GM19438 (cell line): ENCODE measurements at regions not wholly inside any gene's neighbourhood (a gene's known extent, or its start where the extent isn't known, plus 50 kb on each side); places are given as distances from the start of the nearest gene placed in this dataset.

ENCODE experiments used
- ATAC-seq: cut with Tn5 transposase; IDR thresholded peaks from one replicate; pipeline ENCODE4 v1.9.1; 2021; ENCODE audit warnings: low read depth; ENCODE audit not compliant: unreplicated experiment

DNA sequence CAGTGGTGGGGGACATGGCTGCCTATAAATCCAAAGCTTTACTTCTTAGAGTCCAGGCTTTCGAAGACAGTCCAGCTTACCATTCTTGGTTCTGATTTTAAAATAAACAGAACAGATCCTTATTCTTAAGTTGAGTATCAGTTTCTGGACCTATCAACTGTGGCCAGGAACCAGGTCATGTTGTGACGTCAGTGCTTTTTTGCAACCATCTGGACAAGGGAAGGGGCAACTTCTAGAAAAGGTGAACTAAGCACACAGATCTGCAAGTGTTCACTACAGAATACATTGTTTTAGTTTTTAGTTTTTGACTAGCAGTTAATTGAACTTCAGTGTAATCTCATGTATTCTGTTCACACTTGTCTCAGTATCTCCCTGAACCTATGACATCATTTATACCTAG lies 326.0 kb upstream of the MGAT5 start:
- no peak for ATAC-seq

DNA sequence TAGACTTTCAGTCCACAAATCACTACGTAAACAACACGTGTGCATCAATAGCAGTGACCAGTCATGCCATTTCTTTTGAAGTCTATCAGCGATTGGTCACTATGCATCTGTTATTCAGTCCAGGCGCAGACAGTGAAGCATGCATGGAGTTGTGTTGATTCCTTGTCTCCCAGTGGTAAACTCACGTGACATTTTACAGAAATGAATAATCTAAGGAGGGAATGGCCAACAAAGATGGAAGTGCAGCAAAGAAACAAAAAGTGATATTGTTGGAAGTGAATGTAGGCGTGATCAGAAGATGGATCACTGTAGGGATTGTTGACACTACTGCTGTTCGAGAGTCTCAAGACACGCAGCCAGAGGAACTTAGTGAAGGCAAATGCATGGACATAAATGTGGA lies 317.8 kb upstream of the MGAT5 start:
- no peak for ATAC-seq

DNA sequence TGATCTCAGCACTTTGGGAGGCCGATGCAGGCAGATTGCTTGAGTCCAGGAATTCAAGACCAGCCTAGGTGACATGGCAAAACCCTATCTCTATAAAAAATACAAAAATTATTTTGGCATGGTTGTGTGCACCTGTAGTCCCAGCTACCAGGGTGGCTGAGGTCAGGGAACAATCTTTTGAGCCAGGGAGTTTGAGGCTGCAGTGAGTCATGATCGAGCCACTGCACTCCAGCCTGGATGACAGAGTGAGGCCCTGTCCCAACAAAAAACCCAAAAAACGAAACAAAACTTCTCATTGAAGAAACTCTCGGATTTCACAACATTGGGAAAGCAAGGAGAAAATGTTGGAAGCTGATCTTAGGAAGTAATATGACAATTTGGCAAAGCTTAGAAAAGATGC lies 317.3 kb upstream of the MGAT5 start:
- ATAC-seq: no peak

DNA sequence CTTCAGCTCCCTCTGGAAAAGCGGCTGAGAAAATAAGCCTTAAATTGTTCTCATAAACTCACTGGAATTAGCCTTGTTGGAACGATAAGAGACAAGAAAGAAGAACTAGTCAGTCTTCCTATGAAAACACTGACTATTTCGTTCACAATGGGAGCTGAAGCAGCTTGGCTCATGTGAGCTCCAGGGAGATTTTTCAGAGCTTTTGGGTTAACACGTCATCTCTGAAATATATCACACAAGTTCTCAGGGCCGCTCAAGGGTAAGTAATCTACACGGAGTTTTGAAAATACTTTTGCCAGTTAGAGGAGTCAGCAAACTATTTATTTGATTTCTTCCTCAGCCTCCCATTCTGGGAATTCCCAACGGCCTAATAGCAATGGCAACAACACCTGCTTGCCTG lies 316.2 kb upstream of the MGAT5 start:
- no peak for ATAC-seq

DNA sequence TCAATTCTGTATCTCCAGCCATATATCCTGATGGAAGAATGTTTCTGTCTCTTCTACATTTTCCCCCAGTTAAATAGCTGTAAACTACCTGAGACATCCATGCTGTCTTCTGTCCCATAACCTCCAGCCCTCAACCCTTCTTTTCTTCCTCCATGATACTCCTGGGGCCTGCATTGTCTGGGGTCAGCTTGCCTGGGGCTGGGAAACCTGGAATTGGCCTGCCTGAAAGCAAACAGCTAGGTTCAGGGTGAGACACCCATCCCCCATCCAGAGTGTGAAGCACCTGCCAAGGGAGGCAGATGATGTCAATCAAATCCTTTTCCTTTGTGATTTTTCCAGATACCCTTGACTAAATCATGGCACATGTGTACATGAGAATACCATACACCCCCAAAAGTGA lies 313.7 kb upstream of the MGAT5 start:
- ATAC-seq: no peak

DNA sequence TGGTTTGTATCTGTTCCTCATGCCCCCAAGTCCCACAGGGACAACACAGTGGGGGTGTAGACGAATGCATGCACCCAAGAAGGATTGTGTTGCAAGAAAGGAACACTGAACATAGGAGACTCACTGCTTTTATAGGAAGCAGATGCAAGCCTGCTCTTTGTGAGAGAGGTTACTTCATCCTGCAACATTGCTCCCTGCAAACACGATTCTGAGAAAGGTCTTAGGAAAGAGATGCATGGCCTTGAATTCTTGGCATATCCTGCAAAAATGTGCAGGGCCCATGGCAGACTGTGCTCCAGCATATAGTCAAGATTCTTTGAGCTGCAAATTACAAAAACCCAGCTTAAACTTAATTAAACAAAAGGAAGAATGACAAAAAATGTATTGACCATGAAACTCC lies 312.2 kb upstream of the MGAT5 start:
- no peak for ATAC-seq

DNA sequence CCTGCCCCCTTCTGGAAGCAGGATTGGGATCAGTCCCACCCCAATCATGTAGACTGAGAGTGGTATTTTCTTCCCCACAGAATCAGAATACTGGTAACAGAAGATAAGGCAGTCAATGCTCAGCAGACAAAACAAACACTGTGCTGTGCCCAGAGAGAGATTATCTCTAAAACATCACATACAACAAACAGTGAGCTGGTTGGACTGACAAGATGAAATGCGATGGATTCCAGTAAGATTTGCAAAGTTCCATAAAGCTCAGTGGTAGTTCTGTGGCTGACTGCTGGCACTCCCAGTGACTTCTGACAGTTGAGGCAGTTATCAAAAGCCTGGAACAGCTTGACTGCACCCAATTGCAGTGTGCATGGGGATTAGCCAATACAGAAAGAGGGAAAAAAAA lies 311.5 kb upstream of the MGAT5 start:
- no peak for ATAC-seq

DNA sequence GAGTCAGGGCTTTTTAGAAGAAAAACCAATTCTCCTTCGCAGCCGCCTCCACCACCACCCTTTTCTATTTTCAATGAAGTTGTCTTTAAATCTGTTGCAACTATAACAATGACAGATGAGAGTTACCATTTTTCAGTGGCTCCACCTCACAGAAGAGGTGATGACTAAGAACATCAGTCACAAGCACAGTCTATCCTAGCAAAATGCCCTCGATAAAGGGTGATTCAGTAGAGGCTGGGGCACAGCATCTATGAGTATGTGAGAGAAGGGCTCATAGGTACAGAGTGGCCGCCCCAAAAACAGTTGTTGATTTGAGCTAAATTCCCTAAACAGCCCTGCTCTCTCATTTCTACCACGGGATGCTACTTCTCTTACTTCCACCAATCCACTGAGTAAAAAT lies 310.8 kb upstream of the MGAT5 start:
- ATAC-seq: no peak

DNA sequence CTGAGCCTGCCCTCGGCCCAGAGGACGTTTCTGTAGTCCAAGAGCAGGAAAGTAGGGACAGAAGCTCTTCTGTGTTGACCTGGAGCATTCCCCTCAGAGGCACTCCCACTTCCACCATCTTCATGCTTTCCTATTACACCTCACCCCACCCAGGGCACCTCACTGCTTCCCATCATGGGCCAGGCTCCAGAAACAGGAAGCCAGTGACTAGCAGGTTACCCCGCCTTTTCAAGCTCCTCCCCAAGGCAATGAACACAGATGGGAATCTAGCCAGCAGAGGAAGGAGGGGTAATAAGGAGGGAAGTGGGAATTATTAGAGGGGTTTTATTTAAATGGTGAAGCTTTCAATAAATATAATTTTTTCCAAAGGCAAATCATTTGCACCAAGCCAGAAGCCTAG lies 308.8 kb upstream of the MGAT5 start:
- no peak for ATAC-seq

DNA sequence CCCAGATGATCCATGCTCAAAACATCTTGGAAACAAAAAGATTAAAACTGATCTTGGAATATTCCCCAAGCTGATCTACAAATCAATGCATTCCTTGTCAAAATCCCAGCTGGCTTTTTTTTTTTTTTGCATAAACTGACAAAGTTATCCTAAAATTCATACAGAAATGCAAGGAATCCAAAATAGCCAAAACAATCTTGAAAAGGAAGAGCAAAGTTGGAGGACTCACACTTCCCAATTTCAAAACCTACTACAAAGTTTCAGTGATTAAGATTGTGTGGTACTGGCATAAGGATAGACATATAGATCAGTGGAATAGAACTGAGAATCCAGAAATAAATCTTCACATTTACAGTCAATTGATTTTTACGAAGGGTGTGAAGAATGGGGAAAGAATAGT lies 306.8 kb upstream of the MGAT5 start:
- ATAC-seq: no peak

DNA sequence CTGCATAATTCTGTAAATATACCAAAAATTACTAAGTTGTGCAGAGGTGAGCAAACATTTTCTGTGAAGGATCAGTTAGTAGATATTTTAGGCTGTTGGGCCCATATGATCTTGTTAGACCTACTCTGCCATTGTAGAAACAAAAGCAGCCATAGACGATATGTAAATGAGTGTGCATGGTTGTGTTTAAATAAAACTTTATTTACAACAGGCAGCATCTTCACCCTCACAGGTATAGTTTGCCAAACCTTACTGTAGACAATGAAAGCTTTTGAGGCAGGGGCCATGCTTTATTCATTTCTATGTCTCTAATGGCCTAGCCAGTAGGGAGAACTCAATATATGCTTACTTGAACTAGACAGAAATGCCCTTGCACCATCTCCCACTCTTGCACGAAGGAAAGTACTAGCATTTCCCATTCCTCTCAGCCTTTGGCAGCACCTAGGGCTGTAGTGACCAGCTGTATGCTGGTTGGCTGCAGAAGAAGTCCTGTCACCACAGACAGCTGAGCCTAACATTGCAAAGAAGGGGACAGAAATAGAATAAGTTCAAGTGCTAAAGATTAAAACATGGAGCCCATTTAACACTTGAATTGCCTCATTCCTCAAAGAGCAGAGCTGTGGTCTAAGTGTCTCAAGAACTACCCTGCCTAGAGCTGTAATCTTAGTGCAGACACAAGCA lies 305.1 kb upstream of the MGAT5 start:
- no peak for ATAC-seq

DNA sequence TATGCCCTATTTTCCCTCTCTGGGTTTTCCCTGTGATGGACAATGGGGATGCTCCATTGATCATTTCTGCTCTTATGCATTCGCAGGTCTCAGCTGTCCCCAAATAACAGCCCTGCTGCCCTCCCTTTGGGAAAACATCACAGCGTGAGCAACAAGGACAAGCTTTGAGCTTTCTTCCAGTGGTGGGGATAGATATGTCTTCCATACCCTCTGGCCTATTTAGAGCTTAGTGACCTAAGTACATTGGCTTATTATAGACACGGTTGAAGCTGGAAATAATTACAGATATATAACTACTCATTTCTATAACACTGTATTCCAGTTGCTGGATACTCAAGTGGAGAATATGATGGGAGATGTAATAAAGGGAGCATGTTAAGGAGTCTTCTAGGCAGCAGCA lies 304.3 kb upstream of the MGAT5 start:
- ATAC-seq: no peak

DNA sequence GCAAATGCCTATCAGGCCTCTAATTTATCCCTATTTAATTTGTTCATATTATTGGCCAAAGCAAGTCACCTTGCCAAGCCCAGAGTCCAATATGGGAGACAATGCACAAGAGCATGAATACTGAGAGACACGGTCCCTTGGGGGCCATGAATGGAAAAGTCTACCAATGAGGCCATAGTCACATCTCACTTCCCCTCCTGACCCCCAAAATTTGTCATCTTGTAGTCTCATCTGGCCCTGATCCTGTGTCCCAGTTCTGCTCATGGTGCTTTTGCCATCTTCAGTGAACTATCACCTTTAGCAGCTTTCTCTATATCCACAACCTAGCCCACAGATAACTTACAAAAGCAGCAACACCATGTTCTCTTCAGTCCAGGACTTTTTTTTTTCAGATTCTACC lies 302.7 kb upstream of the MGAT5 start:
- ATAC-seq: no peak

DNA sequence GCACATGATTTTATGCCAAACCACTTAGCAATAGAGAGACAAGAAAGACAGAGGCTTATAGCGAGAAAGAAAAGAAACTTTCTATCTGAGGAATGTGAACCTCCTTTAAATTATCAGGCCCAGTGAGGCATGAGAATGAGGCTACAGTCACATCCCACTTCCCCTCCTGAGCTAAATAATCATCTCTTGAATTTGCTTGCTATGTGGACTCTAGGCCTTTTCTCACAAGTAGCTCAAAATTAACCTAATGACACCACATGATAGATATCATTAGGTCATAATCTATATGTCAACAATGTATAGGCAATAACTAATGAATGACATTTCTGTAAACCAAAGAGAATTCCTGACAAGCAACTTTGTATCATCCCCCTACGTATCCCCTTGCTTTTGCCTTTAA lies 301.5 kb upstream of the MGAT5 start:
- peak; percentile 48 for ATAC-seq

DNA sequence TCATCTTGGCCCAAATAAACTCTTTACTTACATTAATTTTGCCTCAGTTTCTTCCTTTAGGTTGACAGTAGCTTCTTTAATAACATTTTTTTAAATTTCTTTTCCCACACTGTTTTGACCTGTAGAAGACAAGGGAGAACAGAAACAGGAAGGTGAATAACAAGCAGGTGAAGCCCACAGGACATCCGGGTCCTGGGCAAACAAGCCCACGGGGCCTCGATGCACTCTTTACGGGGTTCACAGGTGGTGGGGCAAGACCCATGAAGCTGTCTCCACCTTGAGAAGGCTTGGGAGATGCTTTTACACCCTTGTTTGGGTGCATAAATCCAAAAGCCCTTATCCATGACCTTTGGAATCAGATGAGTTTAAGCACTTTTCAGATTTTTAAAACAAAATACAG lies 301.0 kb upstream of the MGAT5 start:
- no peak for ATAC-seq

DNA sequence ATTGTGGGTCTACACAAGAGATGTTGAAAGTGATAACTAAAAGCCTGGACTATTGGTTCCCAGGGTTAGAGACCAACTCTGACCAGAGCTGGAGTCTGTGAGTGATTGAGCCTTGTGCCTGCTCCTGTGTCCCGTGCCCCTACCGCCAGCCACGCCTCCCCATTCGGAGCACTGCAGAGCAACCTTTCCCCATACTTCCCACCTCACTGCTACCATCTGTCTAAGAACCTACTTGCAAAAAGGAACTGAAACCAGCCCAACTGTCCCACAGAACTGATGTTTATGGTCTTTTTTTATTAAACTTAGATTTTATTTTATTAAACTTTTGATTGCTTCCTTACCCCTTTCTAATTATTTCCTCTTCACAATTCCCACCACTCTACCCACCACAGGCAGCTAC lies 300.3 kb upstream of the MGAT5 start:
- ATAC-seq: peak; percentile 70

DNA sequence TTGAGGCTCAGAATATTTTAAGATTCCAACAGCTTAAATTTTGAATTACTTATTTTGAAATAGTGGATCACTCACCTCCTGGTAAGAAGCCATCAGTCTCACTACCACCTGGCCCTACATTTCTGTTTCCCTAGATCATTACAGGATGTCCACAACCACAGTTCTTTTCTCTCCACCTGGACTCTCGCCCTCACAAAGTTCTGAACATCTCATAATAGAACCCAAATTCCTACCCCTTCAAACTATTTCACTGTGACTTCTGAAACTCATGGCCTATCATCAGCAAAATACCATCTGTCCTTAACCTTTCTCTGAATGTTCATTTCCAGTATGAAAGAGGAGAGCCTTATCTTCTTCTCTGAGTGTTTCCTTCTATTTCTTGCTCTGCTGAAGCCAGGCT lies 299.2 kb upstream of the MGAT5 start:
- ATAC-seq: no peak

DNA sequence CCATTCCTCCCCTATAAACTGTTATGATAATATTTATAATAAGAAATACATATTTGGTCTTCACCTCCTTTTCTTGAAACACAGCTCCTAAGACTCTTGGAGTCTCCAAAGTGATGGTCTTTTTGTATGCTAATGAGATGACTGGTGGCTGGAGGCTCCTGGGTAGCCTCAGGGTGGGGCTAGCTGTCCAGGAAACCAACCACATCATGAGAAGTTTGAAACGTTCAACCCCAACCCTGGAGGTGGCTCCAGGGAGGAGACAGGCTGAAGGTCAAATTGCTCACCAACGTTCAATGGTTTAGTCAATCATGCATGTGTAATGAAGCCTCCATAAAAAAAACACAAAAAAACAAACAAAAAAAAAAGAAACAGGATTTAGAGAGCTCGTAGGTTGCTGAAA lies 298.7 kb upstream of the MGAT5 start:
- ATAC-seq: no peak

DNA sequence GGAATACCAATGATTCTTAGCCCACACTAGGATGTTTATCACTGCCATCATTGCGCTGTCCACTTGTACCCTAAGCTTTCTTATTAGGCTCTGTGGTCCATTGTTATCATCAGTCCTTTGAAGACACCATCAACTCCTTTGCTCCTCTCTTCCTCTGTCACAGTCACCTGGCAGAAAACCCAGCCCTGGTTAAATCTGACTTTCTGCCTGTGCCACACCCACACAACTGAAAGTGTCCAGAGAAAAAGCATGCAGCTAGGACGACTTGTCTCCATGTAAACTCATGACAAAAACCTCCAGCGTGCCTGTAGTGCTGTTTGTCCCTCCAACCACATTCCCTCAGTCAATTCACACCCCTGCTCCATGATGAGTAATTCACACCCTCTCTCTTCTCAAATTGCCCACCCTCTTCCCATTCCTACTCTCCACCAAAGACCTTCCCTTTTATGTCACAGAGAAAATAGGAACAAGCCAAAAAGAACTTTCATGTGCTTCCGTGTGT lies 297.4 kb upstream of the MGAT5 start:
- no peak for ATAC-seq

DNA sequence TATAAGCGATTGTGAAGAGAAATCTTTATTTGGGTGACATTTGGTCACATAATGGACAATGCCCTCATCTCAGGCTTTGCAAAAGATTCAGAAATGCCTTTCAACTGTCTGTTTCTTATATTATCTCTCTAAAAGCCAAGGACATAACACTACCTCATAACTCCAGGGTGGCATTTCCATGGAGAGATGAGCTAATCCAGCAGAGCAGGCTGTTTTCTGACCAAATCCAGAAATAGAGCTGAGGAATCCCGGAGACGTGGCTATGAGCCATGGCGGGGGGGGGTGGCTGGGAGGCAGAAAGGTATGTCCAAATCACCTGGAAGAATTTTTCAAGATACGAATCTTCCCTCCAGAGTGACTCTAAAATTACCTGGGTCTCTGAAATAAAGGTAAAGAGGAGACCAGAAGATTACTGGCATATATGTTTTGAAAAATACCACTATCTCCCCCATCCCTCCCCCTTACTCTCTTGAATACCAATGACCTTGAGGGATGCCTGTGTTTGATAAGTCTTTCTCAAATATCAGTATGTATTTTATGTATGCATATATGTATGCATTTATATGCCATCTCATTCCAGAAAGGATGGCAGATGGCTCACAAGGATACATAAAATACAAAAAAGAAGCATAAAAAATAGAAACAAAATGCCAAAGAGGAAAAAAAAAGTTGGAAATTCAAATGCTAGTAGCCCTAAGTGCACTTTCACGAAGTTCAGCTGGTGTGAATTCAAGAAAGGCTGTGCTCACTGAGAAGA lies 296.0 kb upstream of the MGAT5 start:
- no peak for ATAC-seq

DNA sequence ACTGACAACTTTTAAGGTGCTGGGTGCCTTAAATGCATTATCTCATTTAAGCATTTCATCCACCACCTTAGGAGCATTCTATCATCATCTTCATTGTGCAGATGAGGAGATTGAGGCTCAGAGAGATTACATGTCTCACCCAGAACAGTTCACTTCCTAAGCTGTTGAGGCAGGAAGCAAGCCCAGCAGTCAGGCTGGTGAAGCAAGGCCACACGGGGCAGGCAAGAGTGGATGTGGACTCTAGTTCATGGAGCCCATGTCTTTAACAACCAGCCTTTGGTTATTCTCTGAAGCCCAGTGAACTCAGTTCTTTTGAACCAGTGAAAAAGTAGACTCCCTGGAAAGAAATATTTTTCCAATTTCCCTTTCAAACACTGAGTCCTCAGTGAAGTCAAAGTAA lies 294.8 kb upstream of the MGAT5 start:
- ATAC-seq: no peak

DNA sequence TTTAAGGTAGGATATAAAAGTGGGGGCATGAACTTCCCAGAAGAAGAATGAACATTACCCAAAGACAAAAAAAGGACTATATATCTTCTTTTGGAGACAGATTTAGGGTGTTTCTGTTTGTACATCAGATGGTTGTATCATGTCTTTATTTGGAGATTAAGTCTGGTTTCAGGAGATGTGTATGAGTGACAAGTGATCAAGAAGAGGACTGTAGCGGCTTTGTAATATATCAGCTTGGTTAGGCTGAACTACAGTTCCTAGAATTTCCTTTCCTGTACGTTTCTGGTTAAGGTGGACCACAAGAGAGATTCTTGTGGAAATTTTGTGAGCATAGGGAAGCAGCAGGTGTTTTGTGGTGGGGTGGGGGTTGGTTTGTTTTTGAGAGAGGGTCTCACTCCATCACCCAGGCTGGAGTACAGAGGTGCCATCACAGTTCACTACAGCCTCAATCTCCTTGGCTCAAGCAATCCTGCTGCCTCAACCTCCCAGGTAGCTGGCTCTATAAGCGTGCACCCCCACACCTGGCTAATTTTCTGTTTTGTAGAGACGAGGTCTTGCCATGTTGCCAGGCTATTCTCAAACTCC lies 287.1 kb upstream of the MGAT5 start:
- ATAC-seq: no peak
